ENCODE measurements at regions not wholly inside any gene's neighbourhood (a gene's known extent, or its start where the extent isn't known, plus 50 kb on each side); places are given as distances from the start of the nearest gene placed in this dataset.

GRCh38 chr13:109381546-109382180 is 404.7 kb downstream of the IRS2 start:
- no peak for DNase-seq (ENCODE audit: low read depth in 3 of 3, low spot score in 2 of 3)

DNA sequence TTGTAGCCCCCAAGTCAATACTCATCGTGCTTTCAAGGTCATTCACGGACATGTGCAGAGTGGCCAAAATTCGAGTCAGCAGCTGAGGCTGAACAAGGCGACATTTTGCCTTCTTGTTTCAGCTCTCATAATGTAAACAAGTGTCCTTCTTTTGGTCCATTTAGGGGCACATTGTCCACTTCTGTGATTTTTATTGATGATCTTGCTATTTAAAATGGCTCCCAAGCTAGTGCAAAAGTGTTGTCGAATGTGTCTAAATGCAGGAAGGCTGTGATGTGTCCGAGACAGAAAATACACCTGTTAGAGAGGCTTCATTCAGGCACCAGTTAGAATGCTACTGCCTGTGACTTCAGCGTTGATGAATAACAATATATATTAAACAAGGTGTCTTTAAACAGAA is 405.9 kb downstream of the IRS2 start:
- no peak for DNase-seq (ENCODE audit: low read depth in 3 of 3, low spot score in 2 of 3)

DNA sequence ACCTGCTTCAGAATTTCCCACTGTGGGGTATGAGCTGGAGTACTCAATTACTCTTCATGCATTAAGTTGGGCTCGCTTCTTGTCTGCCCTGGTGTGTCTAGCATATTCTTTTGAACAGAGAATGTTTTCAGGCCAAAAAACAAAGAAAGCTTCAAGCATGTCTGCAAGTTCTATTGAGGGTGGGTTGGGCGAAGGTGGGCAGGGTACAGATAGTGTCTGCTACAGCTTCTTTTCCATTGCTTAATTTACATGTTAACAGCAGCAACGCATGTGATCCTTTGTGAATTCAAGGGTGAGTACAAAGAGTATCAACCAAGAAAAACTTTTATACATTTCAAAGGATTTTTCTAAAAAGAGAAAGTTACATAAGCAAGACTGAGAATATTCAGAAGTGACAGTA is 406.5 kb downstream of the IRS2 start:
- DNase-seq (ENCODE audit: low read depth in 3 of 3, low spot score in 2 of 3), result no peak

- no peak for DNase-seq (ENCODE audit: low read depth in 3 of 3, low spot score in 2 of 3)
Measured at GRCh38 chr13:109376936-109377335, 409.4 kb downstream of the IRS2 start.

- no peak for DNase-seq (ENCODE audit: low read depth in 3 of 3, low spot score in 2 of 3)
Measured at GRCh38 chr13:109374609-109375200, 411.7 kb downstream of the IRS2 start.

- no peak for DNase-seq (ENCODE audit: low read depth in 3 of 3, low spot score in 2 of 3)
Measured at GRCh38 chr13:109372666-109373065, 413.7 kb downstream of the IRS2 start.

DNA sequence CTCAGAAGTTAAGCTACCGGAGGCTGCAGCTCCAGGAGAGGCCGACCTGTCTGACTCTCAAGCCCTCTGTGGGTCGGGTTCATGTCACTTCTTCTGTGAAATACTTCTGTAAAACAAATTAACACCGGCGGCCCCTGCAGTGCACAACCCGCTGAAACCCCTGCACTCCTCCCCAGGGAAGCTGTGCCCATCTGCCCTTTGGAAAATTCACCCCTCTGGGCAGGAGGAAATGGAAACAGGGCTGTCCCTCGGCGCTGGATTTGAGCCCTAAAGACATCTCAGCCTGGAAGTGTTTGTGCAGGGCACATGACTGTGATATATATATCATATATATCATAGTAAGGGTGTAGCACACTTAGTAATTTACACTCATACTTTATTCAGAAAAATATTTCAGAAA is 415.3 kb downstream of the IRS2 start:
- DNase-seq (ENCODE audit: low read depth in 3 of 3, low spot score in 2 of 3), result no peak

DNA sequence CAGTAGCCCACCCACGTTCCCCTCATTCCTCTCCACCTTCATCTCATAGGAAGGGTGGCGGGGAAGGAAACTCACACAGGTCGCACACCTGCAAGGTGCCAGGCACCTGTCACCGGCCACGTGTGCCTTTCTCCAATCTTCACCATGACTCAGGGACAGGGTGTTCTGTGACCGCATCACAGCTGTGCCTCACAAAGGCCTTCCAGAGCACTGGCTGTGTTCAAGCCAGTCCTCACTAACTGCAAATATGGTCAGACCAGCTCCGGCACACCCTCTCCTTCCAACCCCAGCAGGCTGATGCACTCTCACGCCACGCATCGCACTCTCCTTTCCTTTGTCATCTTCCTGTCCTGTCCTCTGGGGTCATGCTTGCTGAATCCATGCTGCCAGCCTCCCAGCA is 415.9 kb downstream of the IRS2 start:
- DNase-seq (ENCODE audit: low read depth in 3 of 3, low spot score in 2 of 3), result no peak

GRCh38 chr13:109369353-109370052 is 416.9 kb downstream of the IRS2 start:
- no peak for DNase-seq (ENCODE audit: low read depth in 3 of 3, low spot score in 2 of 3)

DNA sequence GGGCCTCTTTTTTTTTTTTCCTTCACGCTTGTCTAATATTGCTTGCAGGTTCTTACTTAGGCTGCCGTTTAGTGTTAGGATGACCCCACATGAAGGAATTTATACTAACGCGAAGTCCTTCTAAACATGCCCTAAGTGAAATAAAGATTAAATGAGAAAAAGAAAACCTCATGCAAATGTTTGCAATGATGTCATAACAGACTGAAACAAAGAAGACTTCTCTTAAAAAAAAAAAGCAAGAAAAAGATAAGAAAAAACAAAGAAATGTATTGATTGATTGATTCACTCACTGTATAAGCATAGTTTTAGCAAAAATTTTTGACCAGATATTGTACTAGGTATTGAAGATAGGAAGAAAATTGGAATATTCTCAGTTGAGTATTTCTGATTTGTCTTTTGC is 418.2 kb downstream of the IRS2 start:
- no peak for DNase-seq (ENCODE audit: low read depth in 3 of 3, low spot score in 2 of 3)

GRCh38 chr13:109366525-109366924 is 419.9 kb downstream of the IRS2 start:
- DNase-seq (ENCODE audit: low read depth in 3 of 3, low spot score in 2 of 3), result no peak

DNA sequence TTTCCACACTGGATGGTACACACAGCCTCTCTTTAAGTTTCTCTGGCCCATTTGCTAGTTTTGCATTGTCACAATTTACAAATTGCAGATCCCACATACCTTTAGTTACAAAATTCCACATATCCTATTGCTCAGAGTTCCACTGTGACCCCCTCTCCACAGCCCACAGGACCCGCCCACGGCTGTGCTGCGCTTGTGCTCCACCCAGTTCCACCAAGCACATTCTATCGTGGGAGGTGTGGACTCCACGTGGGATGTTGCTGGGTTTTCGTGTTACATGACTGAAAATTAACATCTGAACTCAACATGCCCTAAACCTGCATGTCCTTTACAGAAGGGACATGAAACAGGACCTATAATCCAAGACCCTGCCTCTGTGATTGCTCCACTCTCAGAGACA is 423.0 kb downstream of the IRS2 start:
- DNase-seq (ENCODE audit: low read depth in 3 of 3, low spot score in 2 of 3), result no peak

DNA sequence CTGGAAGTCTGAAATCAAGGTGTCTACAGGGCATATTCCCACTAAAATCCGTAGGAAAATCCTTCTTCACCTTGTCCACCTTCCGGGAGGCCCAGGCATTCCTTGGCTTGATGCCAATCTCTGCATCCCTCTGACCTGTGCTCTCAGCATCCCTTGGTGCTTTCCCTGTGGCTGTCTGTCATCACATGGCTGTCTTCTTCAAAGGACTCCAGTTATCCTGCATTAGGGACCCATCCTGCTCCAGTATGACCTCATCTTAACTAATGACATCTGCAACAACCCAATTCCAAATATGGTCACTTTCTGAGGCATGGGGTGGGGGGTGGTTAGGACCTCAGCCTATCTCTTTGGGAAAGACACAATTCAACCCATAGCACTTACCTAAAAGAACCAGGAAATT is 423.8 kb downstream of the IRS2 start:
- no peak for DNase-seq (ENCODE audit: low read depth in 3 of 3, low spot score in 2 of 3)

GRCh38 chr13:109361562-109362289 is 424.7 kb downstream of the IRS2 start:
- DNase-seq (ENCODE audit: low read depth in 3 of 3, low spot score in 2 of 3), result no peak

DNA sequence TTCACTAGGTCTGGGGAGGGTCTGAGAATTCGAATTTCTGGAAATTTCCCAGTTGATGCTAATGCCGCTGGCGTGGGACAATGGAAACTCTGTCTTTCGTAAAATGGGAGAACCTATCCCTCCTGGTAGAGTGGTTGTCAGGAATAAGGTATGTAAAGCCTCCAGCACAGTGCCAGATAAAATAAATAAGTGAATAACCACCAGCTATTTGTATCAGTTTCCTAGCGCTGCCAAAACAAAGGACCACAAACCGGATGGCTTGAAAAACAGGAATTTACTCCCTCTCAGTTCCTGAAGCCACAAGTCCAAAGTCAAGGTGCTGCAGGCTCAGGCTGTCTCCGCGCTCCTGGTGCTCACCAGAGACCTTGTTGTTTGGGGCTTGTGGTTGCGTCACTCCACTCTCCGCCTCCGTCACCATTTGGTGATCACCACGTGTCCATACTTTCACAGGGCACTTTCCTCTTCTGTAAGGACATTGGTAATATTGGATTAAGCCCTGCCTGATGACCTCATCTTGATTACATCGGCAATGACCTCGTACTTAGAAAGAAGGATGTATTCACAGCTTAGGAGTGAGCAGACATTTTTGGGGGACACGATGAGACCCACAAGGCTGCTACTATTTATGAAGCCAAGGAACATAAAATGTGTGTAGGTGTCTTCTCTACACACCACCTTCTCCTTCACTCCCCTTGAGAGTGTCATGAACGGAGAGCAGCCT is 428.5 kb downstream of the IRS2 start:
- DNase-seq (ENCODE audit: low read depth in 3 of 3, low spot score in 2 of 3), result no peak

DNA sequence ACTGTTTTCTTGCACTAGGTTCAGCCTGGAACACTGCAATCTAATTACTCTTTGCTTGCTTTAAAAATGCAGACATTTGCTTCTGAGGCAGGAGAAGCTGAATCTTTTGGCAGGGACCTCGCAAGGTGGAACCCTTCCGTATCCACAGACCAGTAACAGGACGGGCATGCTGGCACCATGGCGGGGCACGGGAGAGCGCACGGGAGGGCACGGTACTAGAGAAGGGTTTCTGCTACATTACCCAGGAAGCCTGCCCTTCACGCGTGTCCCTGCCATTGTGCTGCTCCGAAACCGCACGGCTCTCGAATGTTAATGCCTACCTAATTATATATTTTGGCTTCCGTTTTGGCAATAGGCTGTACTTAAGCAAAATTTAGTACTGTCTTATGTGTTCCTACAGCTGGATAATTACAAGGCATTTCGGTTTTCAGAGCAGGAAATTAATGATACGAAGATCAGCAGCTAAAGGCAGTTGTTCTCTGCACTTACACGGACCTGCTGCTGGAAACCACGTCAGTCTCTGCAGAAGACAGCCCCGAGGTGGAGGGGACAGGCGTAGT is 430.4 kb downstream of the IRS2 start:
- no peak for DNase-seq (ENCODE audit: low read depth in 3 of 3, low spot score in 2 of 3)

DNA sequence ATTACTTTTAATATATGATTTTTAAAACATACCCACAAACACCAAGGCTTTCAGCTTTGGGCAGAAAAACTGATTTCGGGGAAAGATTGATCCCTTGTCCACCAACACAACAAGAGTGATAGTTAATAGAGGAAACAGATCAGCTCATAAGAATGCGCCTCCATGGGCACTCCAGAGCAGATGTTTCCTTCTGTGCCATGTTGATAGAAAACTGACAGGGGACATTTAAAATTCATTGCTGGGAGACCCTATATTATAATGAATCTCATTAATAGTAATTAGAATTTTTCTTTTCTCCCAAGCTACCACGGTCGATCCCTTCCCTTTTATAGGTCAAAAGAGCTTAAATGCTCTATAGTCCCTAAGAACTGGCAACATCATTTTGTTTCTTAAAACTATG is 431.2 kb downstream of the IRS2 start:
- no peak for DNase-seq (ENCODE audit: low read depth in 3 of 3, low spot score in 2 of 3)

DNA sequence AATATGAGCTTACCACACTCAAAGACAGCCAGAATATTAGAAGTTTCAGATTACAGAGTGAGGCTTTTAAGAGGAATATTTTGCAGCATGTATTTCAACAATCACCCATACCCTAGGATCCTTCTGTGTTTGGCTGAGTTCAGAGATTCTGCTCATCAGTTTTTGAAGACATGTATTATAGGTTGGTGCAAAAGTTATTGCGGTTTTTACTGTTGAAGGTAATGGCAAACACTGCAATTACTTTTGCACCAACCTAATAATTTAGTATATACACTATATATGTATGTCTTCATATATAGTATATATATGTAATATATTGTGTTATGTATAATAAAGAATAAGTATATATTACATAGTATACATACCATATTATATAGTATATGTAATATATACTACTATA is 435.1 kb downstream of the IRS2 start:
- no peak for DNase-seq (ENCODE audit: low read depth in 3 of 3, low spot score in 2 of 3)

DNA sequence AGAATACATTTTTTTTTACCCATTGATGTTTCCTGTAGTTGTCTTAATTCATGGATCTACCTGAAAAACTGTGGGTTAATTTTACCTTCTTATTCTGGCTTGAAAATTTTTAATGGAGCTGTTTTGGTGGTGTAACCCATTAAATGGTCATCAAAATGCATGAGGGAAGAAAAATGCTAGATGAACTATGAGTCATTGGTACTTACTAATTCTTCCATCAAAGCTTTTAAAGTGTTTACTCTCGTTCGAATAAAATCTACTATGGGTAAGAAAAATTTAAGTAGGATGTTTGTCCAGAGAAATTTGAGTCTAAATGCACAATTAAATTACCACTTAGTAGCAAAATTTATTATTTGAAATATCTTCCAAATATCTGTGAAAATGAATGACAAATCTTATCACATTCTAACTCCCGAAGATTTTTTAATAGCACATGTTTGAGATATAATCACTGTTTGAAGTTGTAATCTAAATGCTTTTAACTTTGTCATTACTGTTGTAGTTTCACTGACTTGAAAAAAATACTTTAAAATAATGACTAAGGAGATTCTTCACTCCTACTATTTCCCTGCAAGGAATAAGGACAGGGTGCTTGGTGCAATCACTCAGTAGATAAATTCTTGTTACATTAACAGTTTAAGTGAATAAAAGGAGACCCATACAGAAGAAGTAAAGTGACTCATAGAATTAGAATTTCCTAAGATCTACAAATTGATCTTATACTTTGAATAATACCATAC is 437.7 kb downstream of the IRS2 start:
- no peak for DNase-seq (ENCODE audit: low read depth in 3 of 3, low spot score in 2 of 3)

DNA sequence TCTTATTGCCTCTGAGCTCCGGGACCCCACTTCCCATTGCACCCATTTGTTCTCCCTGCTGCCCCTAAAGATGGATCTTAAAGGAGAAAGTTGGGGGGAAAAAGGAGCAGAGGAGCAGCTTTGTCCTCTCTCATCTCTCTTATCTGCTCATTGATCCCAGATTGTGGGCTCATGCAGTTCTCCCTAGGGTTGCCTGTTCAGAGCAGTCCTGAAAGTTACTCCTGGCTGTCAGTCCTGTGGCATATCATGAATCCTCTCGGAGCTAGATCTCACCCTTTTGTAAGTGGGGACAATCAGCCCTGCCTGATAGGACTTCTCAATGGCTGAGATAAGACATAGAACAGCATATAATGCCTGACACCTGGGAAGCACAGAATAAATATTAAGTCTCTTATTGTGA is 440.3 kb downstream of the IRS2 start:
- no peak for DNase-seq (ENCODE audit: low read depth in 3 of 3, low spot score in 2 of 3)

Data from right renal cortex interstitium (tissue), 3 donors.